ENCODE measurements at regions not wholly inside any gene's neighbourhood (a gene's known extent, or its start where the extent isn't known, plus 50 kb on each side); places are given as distances from the start of the nearest gene placed in this dataset.

DNA sequence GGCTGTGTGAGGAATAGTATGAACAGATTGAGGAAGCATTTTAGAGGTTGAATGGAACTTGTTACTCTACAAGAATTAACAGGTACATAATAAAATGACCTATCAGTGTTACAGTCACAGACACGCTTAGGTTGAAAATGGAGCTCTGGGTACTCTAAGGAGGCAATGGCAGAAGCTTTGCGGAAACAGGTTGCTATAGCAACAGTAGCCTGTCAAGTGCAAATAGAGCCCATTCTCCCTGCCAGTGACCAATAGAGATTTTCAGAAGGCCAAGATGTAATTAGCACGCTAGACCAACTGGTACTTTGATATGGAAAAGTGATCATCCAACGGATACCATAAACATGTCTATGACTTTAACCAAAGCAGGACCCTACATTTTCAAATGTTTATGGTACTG, 148.5 kb upstream of the FREM2 start:
- TF ChIP-seq NRF1 (conservative IDR thresholded peaks at IDR 0.05 in 1 of 2, IDR thresholded peaks at IDR 0.05 in 1 of 2) (no peak), NR2C2 (CRISPR knock-in tag; IDR thresholded peaks at IDR 0.05) (no peak), NR2C2 (tag; IDR thresholded peaks at IDR 0.05) (no peak), ZNF830 (CRISPR knock-in tag; IDR thresholded peaks at IDR 0.05) (no peak), POLR2A (conservative IDR thresholded peaks at IDR 0.05) (no peak), CBX2 (IDR thresholded peaks at IDR 0.05; ENCODE audit: insufficient read depth, low read length, poor library complexity, severe bottlenecking) (no peak)
- TF ChIP-seq, protein P1, sequence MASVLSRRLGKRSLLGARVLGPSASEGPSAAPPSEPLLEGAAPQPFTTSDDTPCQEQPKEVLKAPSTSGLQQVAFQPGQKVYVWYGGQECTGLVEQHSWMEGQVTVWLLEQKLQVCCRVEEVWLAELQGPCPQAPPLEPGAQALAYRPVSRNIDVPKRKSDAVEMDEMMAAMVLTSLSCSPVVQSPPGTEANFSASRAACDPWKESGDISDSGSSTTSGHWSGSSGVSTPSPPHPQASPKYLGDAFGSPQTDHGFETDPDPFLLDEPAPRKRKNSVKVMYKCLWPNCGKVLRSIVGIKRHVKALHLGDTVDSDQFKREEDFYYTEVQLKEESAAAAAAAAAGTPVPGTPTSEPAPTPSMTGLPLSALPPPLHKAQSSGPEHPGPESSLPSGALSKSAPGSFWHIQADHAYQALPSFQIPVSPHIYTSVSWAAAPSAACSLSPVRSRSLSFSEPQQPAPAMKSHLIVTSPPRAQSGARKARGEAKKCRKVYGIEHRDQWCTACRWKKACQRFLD (CRISPR knock-in tag; IDR thresholded peaks at IDR 0.05), result no peak
- TF ChIP-seq, protein P2, sequence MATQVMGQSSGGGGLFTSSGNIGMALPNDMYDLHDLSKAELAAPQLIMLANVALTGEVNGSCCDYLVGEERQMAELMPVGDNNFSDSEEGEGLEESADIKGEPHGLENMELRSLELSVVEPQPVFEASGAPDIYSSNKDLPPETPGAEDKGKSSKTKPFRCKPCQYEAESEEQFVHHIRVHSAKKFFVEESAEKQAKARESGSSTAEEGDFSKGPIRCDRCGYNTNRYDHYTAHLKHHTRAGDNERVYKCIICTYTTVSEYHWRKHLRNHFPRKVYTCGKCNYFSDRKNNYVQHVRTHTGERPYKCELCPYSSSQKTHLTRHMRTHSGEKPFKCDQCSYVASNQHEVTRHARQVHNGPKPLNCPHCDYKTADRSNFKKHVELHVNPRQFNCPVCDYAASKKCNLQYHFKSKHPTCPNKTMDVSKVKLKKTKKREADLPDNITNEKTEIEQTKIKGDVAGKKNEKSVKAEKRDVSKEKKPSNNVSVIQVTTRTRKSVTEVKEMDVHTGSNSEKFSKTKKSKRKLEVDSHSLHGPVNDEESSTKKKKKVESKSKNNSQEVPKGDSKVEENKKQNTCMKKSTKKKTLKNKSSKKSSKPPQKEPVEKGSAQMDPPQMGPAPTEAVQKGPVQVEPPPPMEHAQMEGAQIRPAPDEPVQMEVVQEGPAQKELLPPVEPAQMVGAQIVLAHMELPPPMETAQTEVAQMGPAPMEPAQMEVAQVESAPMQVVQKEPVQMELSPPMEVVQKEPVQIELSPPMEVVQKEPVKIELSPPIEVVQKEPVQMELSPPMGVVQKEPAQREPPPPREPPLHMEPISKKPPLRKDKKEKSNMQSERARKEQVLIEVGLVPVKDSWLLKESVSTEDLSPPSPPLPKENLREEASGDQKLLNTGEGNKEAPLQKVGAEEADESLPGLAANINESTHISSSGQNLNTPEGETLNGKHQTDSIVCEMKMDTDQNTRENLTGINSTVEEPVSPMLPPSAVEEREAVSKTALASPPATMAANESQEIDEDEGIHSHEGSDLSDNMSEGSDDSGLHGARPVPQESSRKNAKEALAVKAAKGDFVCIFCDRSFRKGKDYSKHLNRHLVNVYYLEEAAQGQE (IDR thresholded peaks at IDR 0.05; ENCODE audit: borderline replicate concordance), result no peak
- TF ChIP-seq, protein P2 (CRISPR knock-in tag; IDR thresholded peaks at IDR 0.05; ENCODE audit: low read depth), result no peak
- TF ChIP-seq, protein P3, sequence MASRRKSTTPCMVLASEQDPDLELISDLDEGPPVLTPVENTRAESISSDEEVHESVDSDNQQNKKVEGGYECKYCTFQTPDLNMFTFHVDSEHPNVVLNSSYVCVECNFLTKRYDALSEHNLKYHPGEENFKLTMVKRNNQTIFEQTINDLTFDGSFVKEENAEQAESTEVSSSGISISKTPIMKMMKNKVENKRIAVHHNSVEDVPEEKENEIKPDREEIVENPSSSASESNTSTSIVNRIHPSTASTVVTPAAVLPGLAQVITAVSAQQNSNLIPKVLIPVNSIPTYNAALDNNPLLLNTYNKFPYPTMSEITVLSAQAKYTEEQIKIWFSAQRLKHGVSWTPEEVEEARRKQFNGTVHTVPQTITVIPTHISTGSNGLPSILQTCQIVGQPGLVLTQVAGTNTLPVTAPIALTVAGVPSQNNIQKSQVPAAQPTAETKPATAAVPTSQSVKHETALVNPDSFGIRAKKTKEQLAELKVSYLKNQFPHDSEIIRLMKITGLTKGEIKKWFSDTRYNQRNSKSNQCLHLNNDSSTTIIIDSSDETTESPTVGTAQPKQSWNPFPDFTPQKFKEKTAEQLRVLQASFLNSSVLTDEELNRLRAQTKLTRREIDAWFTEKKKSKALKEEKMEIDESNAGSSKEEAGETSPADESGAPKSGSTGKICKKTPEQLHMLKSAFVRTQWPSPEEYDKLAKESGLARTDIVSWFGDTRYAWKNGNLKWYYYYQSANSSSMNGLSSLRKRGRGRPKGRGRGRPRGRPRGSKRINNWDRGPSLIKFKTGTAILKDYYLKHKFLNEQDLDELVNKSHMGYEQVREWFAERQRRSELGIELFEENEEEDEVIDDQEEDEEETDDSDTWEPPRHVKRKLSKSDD (conservative IDR thresholded peaks at IDR 0.05; ENCODE audit: low read length), result no peak
